Panc1 (cell line): ENCODE measurements at regions not wholly inside any gene's neighbourhood (a gene's known extent, or its start where the extent isn't known, plus 50 kb on each side); places are given as distances from the start of the nearest gene placed in this dataset.

Experiments
- ATAC-seq: fragments of 200-7000 bp; cut with Tn5 transposase; 2 replicates; pipeline ENCODE4 v1.9.1; 2020; ENCODE audit warnings: mild to moderate bottlenecking, moderate library complexity
- BruUV-seq: library from RNA; stranded (reverse); fragments of 400-500 nt; replicated peaks from 2 replicates; lab custom pipeline; 2021; lab: Mats Ljungman, UMichigan
- CTCF ChIA-PET: fragments of 300-600 bp; sonication (Branson Sonifier 250); formaldehyde crosslinking; loops from one replicate; lab custom pipeline; 2022; ENCODE audit warnings: antibody characterized with exemption; lab: Charles Lee
- POLR2A ChIA-PET: fragments of 300-600 bp; sonication (Branson Sonifier 250); formaldehyde crosslinking; loops from one replicate; lab custom pipeline; 2022; ENCODE audit warnings: antibody characterized with exemption; lab: Charles Lee
- DNase-seq: peaks from one replicate; pipeline ENCODE4 v3.0.0-alpha.2; 2010; ENCODE audit warnings: low read depth, low spot score
- H3K27ac ChIP-seq: 2 replicates; pipeline ENCODE4 v1.5.1; 2011; ENCODE audit warnings: mild to moderate bottlenecking, low read length, inconsistent platforms
- H3K27me3 ChIP-seq: fragments of 200-500 bp; sonication (Bioruptor generic); 2 replicates; pipeline ENCODE4 v1.6.0; 2014; ENCODE audit warnings: low read length, inconsistent platforms; ENCODE audit not compliant: control insufficient read depth, insufficient read depth
- H3K36me3 ChIP-seq: fragments of 200-500 bp; sonication (Bioruptor generic); 2 replicates; pipeline ENCODE4 v1.5.1; 2014; ENCODE audit warnings: inconsistent platforms, mild to moderate bottlenecking, low read length, moderate library complexity; ENCODE audit not compliant: control insufficient read depth, insufficient read depth
- H3K4me1 ChIP-seq: 2 replicates; pipeline ENCODE4 v1.5.1; 2011; ENCODE audit warnings: inconsistent platforms, mild to moderate bottlenecking, low read length, moderate library complexity; ENCODE audit not compliant: control insufficient read depth, insufficient read depth
- H3K4me3 ChIP-seq, 2 experiments: 2 replicates each; pipeline ENCODE4 v1.5.1; 2011 to 2012; ENCODE audit warnings: low read depth in 2 of 2, low read length in 2 of 2, mild to moderate bottlenecking in 2 of 2, inconsistent platforms in 1 of 2, moderate library complexity in 1 of 2
- H3K9me3 ChIP-seq: fragments of 200-500 bp; sonication (Bioruptor generic); 2 replicates; pipeline ENCODE4 v1.5.1; 2014; ENCODE audit warnings: low read depth, mild to moderate bottlenecking, inconsistent platforms, low read length, moderate library complexity; ENCODE audit not compliant: control insufficient read depth, insufficient read depth
- CTCF ChIP-seq: fragments of 450-650 bp; IDR thresholded peaks from 2 replicates; pipeline ENCODE4 v1.5.1; 2017; ENCODE audit warnings: mild to moderate bottlenecking
- POLR2AphosphoS5 ChIP-seq: IDR thresholded peaks from 2 replicates; pipeline ENCODE4 v1.6.1; 2012; ENCODE audit warnings: mild to moderate bottlenecking, low read depth, low read length, moderate library complexity
- SIN3A ChIP-seq: IDR thresholded peaks from 2 replicates; pipeline ENCODE4 v1.6.1; 2012; ENCODE audit warnings: low read depth, mild to moderate bottlenecking, low read length, moderate library complexity, borderline replicate concordance; ENCODE audit not compliant: insufficient read depth
- TCF7L2 ChIP-seq: IDR thresholded peaks from 2 replicates; pipeline ENCODE4 v1.6.1; 2011; ENCODE audit warnings: mild to moderate bottlenecking, low read depth, low read length, inconsistent platforms
- in situ Hi-C: cut with HindIII; loops from 2 replicates; pipeline ENCODE4 v1.10.0; 2016; ENCODE audit warnings: low sequenced_read_pairs, low pct_unique_long_range_greater_than_20kb
- intact Hi-C: fragments of 100-400 bp; cut with micrococcal nuclease; formaldehyde crosslinking; loops from one replicate; pipeline ENCODE4 v1.10.0; 2022; ENCODE audit not compliant: unreplicated experiment
- TF ChIP-seq, protein P1 (sequence below), 2 experiments: IDR thresholded peaks; 2 replicates each; pipeline ENCODE4 v1.6.1; 2011 to 2012; ENCODE audit warnings: low read depth in 2 of 2, control low read depth in 1 of 2, low read length in 1 of 2, mild to moderate bottlenecking in 1 of 2, moderate library complexity in 1 of 2; ENCODE audit not compliant: insufficient read depth in 1 of 2

DNA sequence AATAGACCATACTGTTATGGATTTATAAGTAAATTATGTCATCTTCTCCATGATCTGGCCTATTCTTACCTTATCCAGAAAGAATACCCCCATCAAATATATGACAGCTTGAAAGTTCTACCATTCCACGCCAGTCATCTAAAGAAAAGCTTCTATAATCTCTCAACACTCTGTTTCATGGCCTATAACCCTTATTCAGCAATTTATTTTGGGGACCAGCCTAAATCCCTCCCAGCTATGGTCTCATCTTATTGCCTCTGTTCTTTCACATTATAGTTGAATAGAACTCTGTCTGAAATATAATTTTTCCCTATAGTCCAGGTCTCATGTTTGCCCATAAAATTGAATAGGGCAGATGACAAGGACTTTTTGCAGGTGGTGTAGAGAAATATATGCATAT lies 2387.6 kb upstream of the WWC1 start:
- no peaks in the 10 kb centered on the region for H3K4me1 ChIP-seq
- CTCF ChIA-PET: no interaction called here
- no peaks in the 10 kb centered on the region for H3K36me3 ChIP-seq
- POLR2A ChIA-PET: no interaction called here
- ATAC-seq (no peak), DNase-seq (no peak)
- no peaks in the 10 kb centered on the region for H3K27me3 ChIP-seq
- no peak for TF ChIP-seq POLR2AphosphoS5
- TF ChIP-seq TCF7L2: no peak
- TF ChIP-seq SIN3A: no peak
- TF ChIP-seq, protein P1, sequence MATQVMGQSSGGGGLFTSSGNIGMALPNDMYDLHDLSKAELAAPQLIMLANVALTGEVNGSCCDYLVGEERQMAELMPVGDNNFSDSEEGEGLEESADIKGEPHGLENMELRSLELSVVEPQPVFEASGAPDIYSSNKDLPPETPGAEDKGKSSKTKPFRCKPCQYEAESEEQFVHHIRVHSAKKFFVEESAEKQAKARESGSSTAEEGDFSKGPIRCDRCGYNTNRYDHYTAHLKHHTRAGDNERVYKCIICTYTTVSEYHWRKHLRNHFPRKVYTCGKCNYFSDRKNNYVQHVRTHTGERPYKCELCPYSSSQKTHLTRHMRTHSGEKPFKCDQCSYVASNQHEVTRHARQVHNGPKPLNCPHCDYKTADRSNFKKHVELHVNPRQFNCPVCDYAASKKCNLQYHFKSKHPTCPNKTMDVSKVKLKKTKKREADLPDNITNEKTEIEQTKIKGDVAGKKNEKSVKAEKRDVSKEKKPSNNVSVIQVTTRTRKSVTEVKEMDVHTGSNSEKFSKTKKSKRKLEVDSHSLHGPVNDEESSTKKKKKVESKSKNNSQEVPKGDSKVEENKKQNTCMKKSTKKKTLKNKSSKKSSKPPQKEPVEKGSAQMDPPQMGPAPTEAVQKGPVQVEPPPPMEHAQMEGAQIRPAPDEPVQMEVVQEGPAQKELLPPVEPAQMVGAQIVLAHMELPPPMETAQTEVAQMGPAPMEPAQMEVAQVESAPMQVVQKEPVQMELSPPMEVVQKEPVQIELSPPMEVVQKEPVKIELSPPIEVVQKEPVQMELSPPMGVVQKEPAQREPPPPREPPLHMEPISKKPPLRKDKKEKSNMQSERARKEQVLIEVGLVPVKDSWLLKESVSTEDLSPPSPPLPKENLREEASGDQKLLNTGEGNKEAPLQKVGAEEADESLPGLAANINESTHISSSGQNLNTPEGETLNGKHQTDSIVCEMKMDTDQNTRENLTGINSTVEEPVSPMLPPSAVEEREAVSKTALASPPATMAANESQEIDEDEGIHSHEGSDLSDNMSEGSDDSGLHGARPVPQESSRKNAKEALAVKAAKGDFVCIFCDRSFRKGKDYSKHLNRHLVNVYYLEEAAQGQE (IDR thresholded peaks at IDR 0.05; ENCODE audit: insufficient read depth in 1 of 2, low read depth in 2 of 2, low read length in 1 of 2): no peak
- TF ChIP-seq CTCF: no peak
- H3K4me3 ChIP-seq: no peak overlapping the region
- BruUV-seq: no TSS peak
- no peak overlapping the region for H3K27ac ChIP-seq
- in situ Hi-C loops (no loop called here), intact Hi-C loops (no loop called here)
- H3K9me3 ChIP-seq: no peaks in the 10 kb centered on the region

GRCh38 chr5:165906871-165907270 lies 2384.6 kb upstream of the WWC1 start:
- Histone ChIP-seq H3K9me3 (0 out of 2 replicates have a peak, but pooled peaks cover 2% of the 10 kb centered on the region), H3K27ac (no peak overlapping the region), H3K36me3 (no peaks in the 10 kb centered on the region), H3K4me1 (no peaks in the 10 kb centered on the region), H3K4me3 (no peak overlapping the region), H3K27me3 (no peaks in the 10 kb centered on the region)
- BruUV-seq: no TSS peak
- DNase-seq: no peak
- intact Hi-C loops (no loop called here), in situ Hi-C loops (no loop called here)
- ChIA-PET POLR2A (no interaction called here), CTCF (no interaction called here)
- no peak for TF ChIP-seq CTCF
- TF ChIP-seq TCF7L2: no peak
- TF ChIP-seq, protein P1 (IDR thresholded peaks at IDR 0.05; ENCODE audit: insufficient read depth in 1 of 2, low read depth in 2 of 2, low read length in 1 of 2): no peak
- TF ChIP-seq POLR2AphosphoS5: no peak
- no peak for TF ChIP-seq SIN3A
- ATAC-seq: no peak
